ENCODE measurements at regions not wholly inside any gene's neighbourhood (a gene's known extent, or its start where the extent isn't known, plus 50 kb on each side); places are given as distances from the start of the nearest gene placed in this dataset.

DNA sequence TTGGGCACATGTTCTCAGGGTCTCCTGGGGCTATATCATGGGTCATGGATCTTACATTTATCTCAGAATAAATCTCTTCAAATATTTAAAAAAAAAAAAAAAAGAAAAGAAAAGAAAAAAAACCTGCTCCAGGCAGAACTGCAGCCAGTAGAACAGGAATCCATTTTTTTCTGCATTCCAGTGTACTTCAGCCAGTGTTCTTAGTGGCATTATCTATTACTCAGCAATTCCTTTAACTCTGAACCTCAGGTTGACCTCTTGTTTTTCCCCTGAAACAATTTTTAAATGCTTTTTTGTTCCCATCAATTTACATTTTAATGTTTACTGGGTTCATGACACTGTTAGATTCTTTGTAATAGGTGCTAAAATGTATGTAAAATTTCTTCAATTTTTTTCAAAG, 66.7 kb upstream of the STXBP6 start:
- H3K9me3 Mint-ChIP-seq: peaks cover 6% of the 10 kb centered on the region
- TF ChIP-seq, protein P1, sequence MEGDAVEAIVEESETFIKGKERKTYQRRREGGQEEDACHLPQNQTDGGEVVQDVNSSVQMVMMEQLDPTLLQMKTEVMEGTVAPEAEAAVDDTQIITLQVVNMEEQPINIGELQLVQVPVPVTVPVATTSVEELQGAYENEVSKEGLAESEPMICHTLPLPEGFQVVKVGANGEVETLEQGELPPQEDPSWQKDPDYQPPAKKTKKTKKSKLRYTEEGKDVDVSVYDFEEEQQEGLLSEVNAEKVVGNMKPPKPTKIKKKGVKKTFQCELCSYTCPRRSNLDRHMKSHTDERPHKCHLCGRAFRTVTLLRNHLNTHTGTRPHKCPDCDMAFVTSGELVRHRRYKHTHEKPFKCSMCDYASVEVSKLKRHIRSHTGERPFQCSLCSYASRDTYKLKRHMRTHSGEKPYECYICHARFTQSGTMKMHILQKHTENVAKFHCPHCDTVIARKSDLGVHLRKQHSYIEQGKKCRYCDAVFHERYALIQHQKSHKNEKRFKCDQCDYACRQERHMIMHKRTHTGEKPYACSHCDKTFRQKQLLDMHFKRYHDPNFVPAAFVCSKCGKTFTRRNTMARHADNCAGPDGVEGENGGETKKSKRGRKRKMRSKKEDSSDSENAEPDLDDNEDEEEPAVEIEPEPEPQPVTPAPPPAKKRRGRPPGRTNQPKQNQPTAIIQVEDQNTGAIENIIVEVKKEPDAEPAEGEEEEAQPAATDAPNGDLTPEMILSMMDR (IDR thresholded peaks at IDR 0.05): no peak
- H3K4me1 Mint-ChIP-seq: no peaks in the 10 kb centered on the region
- H3K27ac Mint-ChIP-seq: no peak overlapping the region
- no peaks in the 10 kb centered on the region for H3K36me3 Mint-ChIP-seq (ENCODE audit: low read depth)
- H3K27me3 Mint-ChIP-seq (ENCODE audit: low read depth, poor library complexity): peaks cover 3% of the 10 kb centered on the region
- H3K4me3 Mint-ChIP-seq: no peak overlapping the region
- no peak for DNase-seq

DNA sequence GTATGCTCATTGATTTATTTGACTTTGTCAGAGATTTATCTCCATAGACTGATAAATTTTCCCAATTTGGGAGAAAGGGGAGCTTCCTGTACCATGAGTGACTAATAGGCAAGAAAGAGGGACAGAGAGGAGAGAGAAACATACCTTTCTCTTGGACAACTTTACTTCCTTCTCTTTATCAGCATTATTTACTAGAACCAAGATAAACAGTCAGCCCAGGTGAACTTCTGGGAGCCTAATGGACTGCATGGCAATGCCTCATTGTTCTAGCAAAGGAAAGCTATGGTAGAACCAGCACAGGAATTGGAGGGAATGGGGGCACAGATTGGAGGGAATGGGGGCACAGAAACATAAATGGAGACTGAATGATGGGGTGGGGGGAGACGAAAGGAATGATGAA, 63.4 kb upstream of the STXBP6 start:
- H3K4me3 Mint-ChIP-seq: no peak overlapping the region

DNA sequence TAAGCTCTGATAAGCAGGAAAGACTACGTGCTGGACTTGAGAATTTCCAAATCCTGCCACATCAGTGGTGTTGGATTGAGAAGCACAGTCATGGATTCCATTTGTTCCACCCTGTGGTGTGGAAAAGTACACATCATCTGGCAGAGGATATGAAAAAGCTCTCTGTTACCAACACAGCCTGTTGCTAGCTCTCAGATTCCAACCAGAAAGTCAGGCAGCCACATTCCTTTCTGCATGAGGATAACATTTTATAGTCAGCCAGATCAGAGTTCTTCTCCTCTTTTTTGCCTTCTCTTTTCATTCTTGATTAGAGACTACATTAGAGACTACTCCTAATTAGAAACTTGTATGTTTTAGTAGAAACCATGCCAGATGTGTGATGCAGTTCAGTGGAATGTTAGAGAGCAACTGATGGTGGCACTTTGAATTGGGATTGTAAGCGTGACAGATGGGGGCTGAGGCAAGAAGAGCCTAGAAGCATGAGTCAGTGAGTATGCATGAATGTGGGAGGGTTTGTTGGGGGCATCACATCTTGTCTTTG, 61.2 kb upstream of the STXBP6 start:
- Mint-ChIP-seq H3K4me3 (no peak overlapping the region), H3K9me3 (peaks cover 10% of the 10 kb centered on the region), H3K36me3 (ENCODE audit: low read depth) (no peaks in the 10 kb centered on the region), H3K4me1 (peaks cover 7% of the 10 kb centered on the region), H3K27ac (no peak overlapping the region), H3K27me3 (ENCODE audit: low read depth, poor library complexity) (peaks cover 3% of the 10 kb centered on the region)
- no peak for DNase-seq
- TF ChIP-seq, protein P1 (IDR thresholded peaks at IDR 0.05): no peak

More for the DNA sequence above, 63.4 kb upstream of the STXBP6 start:
- TF ChIP-seq, protein P1 (IDR thresholded peaks at IDR 0.05): no peak
- Mint-ChIP-seq H3K9me3 (peaks cover 10% of the 10 kb centered on the region), H3K27me3 (ENCODE audit: low read depth, poor library complexity) (peaks cover 3% of the 10 kb centered on the region), H3K4me1 (peaks cover 7% of the 10 kb centered on the region), H3K27ac (no peak overlapping the region), H3K36me3 (ENCODE audit: low read depth) (no peaks in the 10 kb centered on the region)
- no peak for DNase-seq

DNA sequence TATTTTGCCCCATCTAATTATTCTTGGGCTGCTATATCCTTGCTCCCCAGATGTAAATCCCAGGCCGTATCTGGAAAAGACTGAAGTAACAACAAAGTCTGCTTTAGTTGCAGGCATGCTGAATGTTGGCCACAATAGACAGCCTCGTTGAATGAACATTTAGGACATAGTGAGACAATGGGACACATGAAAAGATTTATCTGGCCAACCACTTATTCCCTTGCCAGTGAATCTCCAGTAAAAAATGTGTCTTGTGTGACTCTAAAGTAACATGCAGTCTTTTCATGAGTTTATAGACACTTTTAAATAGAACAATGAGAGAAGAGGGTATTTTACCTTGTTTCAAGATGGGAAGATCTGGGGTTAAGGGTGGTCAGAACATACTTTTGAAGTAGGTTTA, 60.2 kb upstream of the STXBP6 start:
- H3K27ac Mint-ChIP-seq: no peak overlapping the region
- TF ChIP-seq, protein P1 (IDR thresholded peaks at IDR 0.05): no peak
- no peak for DNase-seq

DNA sequence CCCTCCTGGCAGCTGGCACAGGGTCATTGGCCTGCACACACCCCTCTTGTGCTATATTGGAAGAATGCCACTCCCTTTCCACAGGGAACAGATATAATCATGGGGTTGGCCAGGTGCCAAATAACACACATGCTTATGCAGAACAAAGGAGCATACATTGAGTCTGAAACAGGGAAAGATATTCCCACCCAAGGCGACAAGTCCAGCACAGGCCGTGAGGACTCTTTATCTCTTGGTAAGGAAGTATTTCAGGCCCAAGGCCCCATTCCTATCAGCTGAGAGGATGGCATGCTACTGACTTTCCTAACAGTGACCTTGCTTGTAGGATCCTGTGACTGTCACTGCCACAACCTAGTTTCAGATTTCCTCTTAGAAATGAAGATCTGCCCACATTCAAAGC, 59.0 kb upstream of the STXBP6 start:
- H3K9me3 Mint-ChIP-seq: peaks cover 10% of the 10 kb centered on the region
- no peak overlapping the region for H3K4me3 Mint-ChIP-seq
- H3K27me3 Mint-ChIP-seq (ENCODE audit: low read depth, poor library complexity): peaks cover 3% of the 10 kb centered on the region
- H3K36me3 Mint-ChIP-seq (ENCODE audit: low read depth): no peaks in the 10 kb centered on the region
- H3K27ac Mint-ChIP-seq: no peak overlapping the region
- H3K4me1 Mint-ChIP-seq: peaks cover 9% of the 10 kb centered on the region
- TF ChIP-seq, protein P1 (IDR thresholded peaks at IDR 0.05): no peak
- no peak for DNase-seq

More for the DNA sequence above, 60.2 kb upstream of the STXBP6 start:
- Mint-ChIP-seq H3K4me3 (no peak overlapping the region), H3K27me3 (ENCODE audit: low read depth, poor library complexity) (peaks cover 3% of the 10 kb centered on the region), H3K36me3 (ENCODE audit: low read depth) (no peaks in the 10 kb centered on the region), H3K9me3 (peaks cover 10% of the 10 kb centered on the region), H3K4me1 (peaks cover 7% of the 10 kb centered on the region)

DNA sequence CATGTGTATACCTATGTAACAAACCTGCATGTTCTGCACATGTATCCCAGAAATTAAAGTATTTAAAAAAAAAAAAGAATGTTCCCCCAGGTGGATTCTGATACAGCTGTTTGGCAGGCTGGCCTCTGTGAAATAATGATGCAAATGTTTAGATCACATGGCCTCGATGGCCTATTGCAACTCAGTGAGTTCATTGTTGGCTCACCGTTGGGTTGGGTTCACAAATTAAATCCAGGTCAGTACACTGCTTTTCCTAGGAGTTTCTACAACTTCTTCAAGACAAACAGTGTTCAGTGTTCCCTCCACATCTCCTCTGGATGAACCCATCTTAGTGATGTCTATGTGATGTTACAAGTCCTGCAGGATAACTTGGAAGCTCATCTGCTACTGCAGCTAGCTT, 58.3 kb upstream of the STXBP6 start:
- no peaks in the 10 kb centered on the region for H3K36me3 Mint-ChIP-seq (ENCODE audit: low read depth)
- TF ChIP-seq, protein P1 (IDR thresholded peaks at IDR 0.05): no peak
- peaks cover 4% of the 10 kb centered on the region for H3K9me3 Mint-ChIP-seq
- no peaks in the 10 kb centered on the region for H3K27me3 Mint-ChIP-seq (ENCODE audit: low read depth, poor library complexity)
- no peak overlapping the region for H3K27ac Mint-ChIP-seq
- peaks cover 13% of the 10 kb centered on the region for H3K4me1 Mint-ChIP-seq
- DNase-seq: no peak
- H3K4me3 Mint-ChIP-seq: no peak overlapping the region
